SK-N-SH treated with all-trans-retinoic acid at 6 μM for 48 hours (cell line): ENCODE measurements at regions not wholly inside any gene's neighbourhood (a gene's known extent, or its start where the extent isn't known, plus 50 kb on each side); places are given as distances from the start of the nearest gene placed in this dataset.
"Not testable (repeated sequence)": the region's sequence is repeated elsewhere in the genome, so short reads cannot be mapped to it uniquely, and the experiment has no call there.

ENCODE experiments used
- BACH2 ChIP-seq: fragments of 250-450 bp; sonication (Bioruptor Pico); IDR thresholded peaks from 2 replicates; pipeline ENCODE4 v1.9.0; 2021; ENCODE audit warnings: mild to moderate bottlenecking, borderline replicate concordance
- CSDC2 ChIP-seq: fragments of 250-450 bp; sonication (Bioruptor Pico); IDR thresholded peaks from 2 replicates; pipeline ENCODE4 v1.5.0; 2020; ENCODE audit warnings: mild to moderate bottlenecking, moderate library complexity
- ZFP3 ChIP-seq: fragments of 250-450 bp; sonication (Bioruptor Pico); IDR thresholded peaks from 2 replicates; pipeline ENCODE4 v1.5.0; 2020; ENCODE audit warnings: mild to moderate bottlenecking, moderate library complexity
- TF ChIP-seq, protein P1 (sequence below): fragments of 250-450 bp; sonication (Bioruptor Pico); IDR thresholded peaks from 2 replicates; pipeline ENCODE4 v1.5.0; 2020; ENCODE audit warnings: mild to moderate bottlenecking, moderate library complexity

DNA sequence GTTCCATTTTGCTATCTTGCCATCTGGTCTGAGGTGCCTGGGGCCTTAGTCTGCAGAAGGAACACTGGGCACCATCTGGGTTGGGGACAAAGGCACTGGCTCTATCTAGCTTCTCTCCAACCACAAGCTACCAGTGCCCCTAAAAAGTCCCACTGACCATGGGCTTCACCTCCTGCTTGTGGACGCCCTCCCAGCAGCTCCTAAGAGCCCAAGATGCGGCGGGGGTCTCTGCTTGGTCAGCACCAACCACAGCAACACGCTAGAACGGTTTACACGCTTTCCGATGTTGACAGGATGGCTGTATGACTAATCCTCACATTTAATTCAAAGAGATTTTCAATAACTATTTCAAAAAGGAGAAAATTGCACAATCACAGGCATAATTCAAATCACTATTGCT is 80.4 kb upstream of the TNK2 start:
- TF ChIP-seq ZFP3, CSDC2, BACH2 (CRISPR knock-in tag): not testable (repeated sequence)
- TF ChIP-seq, protein P1, sequence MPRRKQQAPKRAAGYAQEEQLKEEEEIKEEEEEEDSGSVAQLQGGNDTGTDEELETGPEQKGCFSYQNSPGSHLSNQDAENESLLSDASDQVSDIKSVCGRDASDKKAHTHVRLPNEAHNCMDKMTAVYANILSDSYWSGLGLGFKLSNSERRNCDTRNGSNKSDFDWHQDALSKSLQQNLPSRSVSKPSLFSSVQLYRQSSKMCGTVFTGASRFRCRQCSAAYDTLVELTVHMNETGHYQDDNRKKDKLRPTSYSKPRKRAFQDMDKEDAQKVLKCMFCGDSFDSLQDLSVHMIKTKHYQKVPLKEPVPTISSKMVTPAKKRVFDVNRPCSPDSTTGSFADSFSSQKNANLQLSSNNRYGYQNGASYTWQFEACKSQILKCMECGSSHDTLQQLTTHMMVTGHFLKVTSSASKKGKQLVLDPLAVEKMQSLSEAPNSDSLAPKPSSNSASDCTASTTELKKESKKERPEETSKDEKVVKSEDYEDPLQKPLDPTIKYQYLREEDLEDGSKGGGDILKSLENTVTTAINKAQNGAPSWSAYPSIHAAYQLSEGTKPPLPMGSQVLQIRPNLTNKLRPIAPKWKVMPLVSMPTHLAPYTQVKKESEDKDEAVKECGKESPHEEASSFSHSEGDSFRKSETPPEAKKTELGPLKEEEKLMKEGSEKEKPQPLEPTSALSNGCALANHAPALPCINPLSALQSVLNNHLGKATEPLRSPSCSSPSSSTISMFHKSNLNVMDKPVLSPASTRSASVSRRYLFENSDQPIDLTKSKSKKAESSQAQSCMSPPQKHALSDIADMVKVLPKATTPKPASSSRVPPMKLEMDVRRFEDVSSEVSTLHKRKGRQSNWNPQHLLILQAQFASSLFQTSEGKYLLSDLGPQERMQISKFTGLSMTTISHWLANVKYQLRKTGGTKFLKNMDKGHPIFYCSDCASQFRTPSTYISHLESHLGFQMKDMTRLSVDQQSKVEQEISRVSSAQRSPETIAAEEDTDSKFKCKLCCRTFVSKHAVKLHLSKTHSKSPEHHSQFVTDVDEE (CRISPR knock-in tag) = not testable (repeated sequence)
